Spleen (tissue), 7 donors: ENCODE measurements at regions not wholly inside any gene's neighbourhood (a gene's known extent, or its start where the extent isn't known, plus 50 kb on each side); places are given as distances from the start of the nearest gene placed in this dataset.

Experiments used
- CTCF ChIP-seq, 11 experiments: fragments of 200-600 bp in 7 of 11; fragments of 450-650 bp in 4 of 11; sonication (generic) in 4 of 11; IDR thresholded peaks in 8 of 11; conservative IDR thresholded peaks in 3 of 11; 1 replicate in 7 of 11; 2 replicates in 4 of 11; pipeline versions ENCODE4 v1.4.0 to v1.8.0; 2016 to 2021; ENCODE audit warnings: antibody characterized with exemption in 11 of 11, inconsistent platforms in 4 of 11, mild to moderate bottlenecking in 1 of 11
- POLR2A ChIP-seq, 3 donors: fragments of 450-650 bp; IDR thresholded peaks; one replicate each; pipeline ENCODE4 v1.5.1; 2017; ENCODE audit warnings: antibody characterized with exemption in 3 of 3, mild to moderate bottlenecking in 1 of 3
- POLR2AphosphoS5 ChIP-seq, 3 donors: sonication (generic); formaldehyde crosslinking; IDR thresholded peaks; one replicate each; pipeline ENCODE4 v1.5.1; 2017; ENCODE audit warnings: antibody characterized with exemption in 3 of 3
- donor health status: DM: no; HTN: no; CAD: no; lungs with moderate emphysema.
- donor health status: DM: no; HTN: no; CAD: no.
- donor health status: DM: no; HTN: no; CAD: no.

GRCh38 chr18:73409242-73409641, 541.5 kb upstream of the NETO1 start:
- TF ChIP-seq CTCF (IDR thresholded peaks at IDR 0.05 in 8 of 11, conservative IDR thresholded peaks at IDR 0.05 in 3 of 11) (no peak), POLR2AphosphoS5 (IDR thresholded peaks at IDR 0.05) (no peak), POLR2A (IDR thresholded peaks at IDR 0.05) (no peak)
